AG04450 (cell line): ENCODE measurements at regions not wholly inside any gene's neighbourhood (a gene's known extent, or its start where the extent isn't known, plus 50 kb on each side); places are given as distances from the start of the nearest gene placed in this dataset.

Experiments
- CTCF ChIA-PET: fragments of 300-600, 350-600 bp; formaldehyde crosslinking; extraction: SDS; loops from one replicate; lab custom pipeline; 2022; ENCODE audit warnings: antibody characterized with exemption, inconsistent platforms; lab: Charles Lee
- POLR2A ChIA-PET: fragments of 350-600 bp; formaldehyde crosslinking; extraction: SDS; loops from one replicate; lab custom pipeline; 2021; ENCODE audit warnings: antibody characterized with exemption, inconsistent platforms; lab: Yijun Ruan, JAX
- DNase-seq: peaks from one replicate; pipeline ENCODE4 v3.0.0-alpha.2; 2011; ENCODE audit warnings: low read depth, low spot score
- H3K27ac ChIP-seq: one replicate; pipeline ENCODE4 v1.5.1; 2012; ENCODE audit warnings: low read depth, low read length, control low read depth
- H3K27me3 ChIP-seq: one replicate; pipeline ENCODE4 v1.6.0; 2012; ENCODE audit warnings: low read length; ENCODE audit not compliant: control insufficient read depth, insufficient read depth
- H3K4me3 ChIP-seq: 2 replicates; pipeline ENCODE4 v1.5.1; 2011; ENCODE audit warnings: mild to moderate bottlenecking, low read depth, low read length, control low read depth
- H3K9me3 ChIP-seq: 2 replicates; pipeline ENCODE4 v1.5.1; 2012; ENCODE audit warnings: low read length; ENCODE audit not compliant: control insufficient read depth, insufficient read depth
- TF ChIP-seq, protein P1 (sequence below): IDR thresholded peaks from 2 replicates; pipeline ENCODE4 v1.5.1; 2011; ENCODE audit warnings: low read depth, low read length, control low read depth, inconsistent platforms

- no peak for DNase-seq
- ChIA-PET POLR2A (no interaction called here), CTCF (no interaction called here)
- Histone ChIP-seq H3K27me3 (no peaks in the 10 kb centered on the region), H3K9me3 (no peaks in the 10 kb centered on the region), H3K27ac (no peak overlapping the region), H3K4me3 (no peak overlapping the region)
- TF ChIP-seq, protein P1, sequence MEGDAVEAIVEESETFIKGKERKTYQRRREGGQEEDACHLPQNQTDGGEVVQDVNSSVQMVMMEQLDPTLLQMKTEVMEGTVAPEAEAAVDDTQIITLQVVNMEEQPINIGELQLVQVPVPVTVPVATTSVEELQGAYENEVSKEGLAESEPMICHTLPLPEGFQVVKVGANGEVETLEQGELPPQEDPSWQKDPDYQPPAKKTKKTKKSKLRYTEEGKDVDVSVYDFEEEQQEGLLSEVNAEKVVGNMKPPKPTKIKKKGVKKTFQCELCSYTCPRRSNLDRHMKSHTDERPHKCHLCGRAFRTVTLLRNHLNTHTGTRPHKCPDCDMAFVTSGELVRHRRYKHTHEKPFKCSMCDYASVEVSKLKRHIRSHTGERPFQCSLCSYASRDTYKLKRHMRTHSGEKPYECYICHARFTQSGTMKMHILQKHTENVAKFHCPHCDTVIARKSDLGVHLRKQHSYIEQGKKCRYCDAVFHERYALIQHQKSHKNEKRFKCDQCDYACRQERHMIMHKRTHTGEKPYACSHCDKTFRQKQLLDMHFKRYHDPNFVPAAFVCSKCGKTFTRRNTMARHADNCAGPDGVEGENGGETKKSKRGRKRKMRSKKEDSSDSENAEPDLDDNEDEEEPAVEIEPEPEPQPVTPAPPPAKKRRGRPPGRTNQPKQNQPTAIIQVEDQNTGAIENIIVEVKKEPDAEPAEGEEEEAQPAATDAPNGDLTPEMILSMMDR: no peak
Measured at GRCh38 chr4:27911047-27911446, 1050.4 kb downstream of the STIM2 start.

DNA sequence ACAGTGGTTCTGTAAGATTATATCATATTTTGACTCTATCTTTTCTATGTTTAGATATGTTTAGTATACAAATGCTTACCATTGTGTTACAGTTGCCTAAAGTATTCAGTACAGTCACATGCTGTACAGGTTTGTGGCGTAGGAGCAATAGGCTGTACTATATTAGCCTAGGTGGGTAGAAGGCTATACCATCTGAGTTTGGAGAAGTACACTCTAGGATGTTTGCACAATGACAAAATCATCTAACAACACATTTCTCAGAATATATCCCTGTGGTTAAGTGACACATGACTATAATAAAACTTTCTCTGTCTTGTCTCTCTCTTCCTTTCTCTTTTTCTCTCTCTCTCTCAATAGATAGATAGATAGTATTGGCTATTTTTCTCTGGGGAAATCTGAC, 1053.1 kb downstream of the STIM2 start:
- ChIA-PET CTCF (no interaction called here), POLR2A (no interaction called here)
- H3K27me3 ChIP-seq: no peaks in the 10 kb centered on the region
- H3K27ac ChIP-seq: no peak overlapping the region
- no peak overlapping the region for H3K4me3 ChIP-seq
- H3K9me3 ChIP-seq: no peaks in the 10 kb centered on the region
- TF ChIP-seq, protein P1: no peak
- DNase-seq: no peak

DNA sequence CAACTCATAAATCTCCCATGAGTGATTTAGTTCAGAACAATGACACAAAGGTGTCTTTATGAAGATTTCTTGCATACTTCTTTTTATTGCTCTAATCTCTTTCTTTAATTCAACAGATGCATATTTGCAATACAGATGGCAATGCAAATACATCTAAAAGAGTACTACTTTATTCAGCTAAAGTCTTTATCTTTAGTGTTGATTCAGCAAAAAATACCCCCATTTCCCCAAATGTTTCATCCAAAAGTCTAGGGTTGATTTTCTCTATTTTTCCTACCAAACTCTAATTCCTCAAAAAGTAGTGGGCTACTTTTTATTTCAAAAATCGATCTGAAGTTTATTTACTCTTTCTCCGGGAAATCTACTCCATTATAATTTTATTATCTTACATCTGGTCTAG, 1055.2 kb downstream of the STIM2 start:
- POLR2A ChIA-PET: no interaction called here
- no peak for DNase-seq
- Histone ChIP-seq H3K9me3 (no peaks in the 10 kb centered on the region), H3K27me3 (no peaks in the 10 kb centered on the region), H3K27ac (no peak overlapping the region), H3K4me3 (no peak overlapping the region)
- CTCF ChIA-PET: no interaction called here
- TF ChIP-seq, protein P1: no peak

GRCh38 chr4:27916452-27917184, 1056.0 kb downstream of the STIM2 start:
- H3K9me3 ChIP-seq: no peaks in the 10 kb centered on the region
- no peak overlapping the region for H3K27ac ChIP-seq
- ChIA-PET POLR2A (no interaction called here), CTCF (no interaction called here)
- H3K27me3 ChIP-seq: no peaks in the 10 kb centered on the region
- TF ChIP-seq, protein P1: no peak
- no peak for DNase-seq
- H3K4me3 ChIP-seq: no peak overlapping the region

DNA sequence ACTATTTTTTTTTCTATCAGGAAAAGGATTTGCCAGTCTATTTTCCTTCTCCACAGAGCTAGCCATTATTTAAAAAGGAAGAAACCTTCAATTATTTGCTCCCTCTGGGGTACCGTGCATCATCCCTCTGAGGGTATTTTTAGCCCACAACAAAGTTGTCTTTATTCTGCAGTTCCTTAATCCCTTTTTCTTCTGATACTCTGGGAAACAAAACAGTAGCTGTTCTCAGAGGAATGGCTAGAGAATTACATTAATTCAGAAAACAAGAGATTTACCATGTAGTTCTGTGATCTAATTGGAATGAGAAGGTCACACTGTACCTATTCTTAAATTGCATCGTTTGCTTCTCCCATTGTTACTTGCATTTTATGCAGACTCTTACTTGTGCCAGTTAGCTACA, 1056.7 kb downstream of the STIM2 start:
- Histone ChIP-seq H3K27me3 (no peaks in the 10 kb centered on the region), H3K27ac (no peak overlapping the region), H3K4me3 (no peak overlapping the region), H3K9me3 (no peaks in the 10 kb centered on the region)
- ChIA-PET CTCF (no interaction called here), POLR2A (no interaction called here)
- no peak for DNase-seq
- TF ChIP-seq, protein P1: no peak
